NCI-H146 (cell line): ENCODE measurements at regions not wholly inside any gene's neighbourhood (a gene's known extent, or its start where the extent isn't known, plus 50 kb on each side); places are given as distances from the start of the nearest gene placed in this dataset.
A peak's percentile ranks its signal among the peaks of the same experiment; 100 is the strongest.
"Not testable (repeated sequence)": the region's sequence is repeated elsewhere in the genome, so short reads cannot be mapped to it uniquely, and the experiment has no call there.

Experiments used
- DNase-seq: peaks from one replicate; lab custom pipeline; 2025; lab: John Stamatoyannopoulos, UW

- DNase-seq, result no peak
Observed at GRCh38 chr9:103068753-103069152, 73.6 kb downstream of the CYLC2 start.

- DNase-seq, result no peak
Observed at GRCh38 chr9:103078581-103078980, 83.4 kb downstream of the CYLC2 start.

GRCh38 chr9:103082494-103082893 lies 87.4 kb downstream of the CYLC2 start:
- no peak for DNase-seq

GRCh38 chr9:103089357-103089756 lies 94.2 kb downstream of the CYLC2 start:
- DNase-seq, result no peak

GRCh38 chr9:103104101-103104500 lies 109.0 kb downstream of the CYLC2 start:
- DNase-seq, result no peak

- no peak for DNase-seq
Observed at GRCh38 chr9:103116246-103116645, 121.1 kb downstream of the CYLC2 start.

- DNase-seq, result no peak
Observed at GRCh38 chr9:103126494-103126893, 131.4 kb downstream of the CYLC2 start.

- DNase-seq, result no peak
Observed at GRCh38 chr9:103139891-103140290, 144.8 kb downstream of the CYLC2 start.

GRCh38 chr9:103152473-103152872 lies 157.3 kb downstream of the CYLC2 start:
- DNase-seq, result no peak

GRCh38 chr9:103167530-103167929 lies 172.4 kb downstream of the CYLC2 start:
- DNase-seq, result no peak

- no peak for DNase-seq
Observed at GRCh38 chr9:103168254-103168653, 173.1 kb downstream of the CYLC2 start.

GRCh38 chr9:103169798-103170197 lies 174.7 kb downstream of the CYLC2 start:
- no peak for DNase-seq

- DNase-seq, result peak; percentile 89
Observed at GRCh38 chr9:103183701-103184171, 188.6 kb downstream of the CYLC2 start.

- no peak for DNase-seq
Observed at GRCh38 chr9:103186959-103187358, 191.8 kb downstream of the CYLC2 start.

GRCh38 chr9:103188781-103189350 lies 193.7 kb downstream of the CYLC2 start:
- no peak for DNase-seq

- peak; percentile 9 for DNase-seq
Observed at GRCh38 chr9:103193992-103194391, 198.9 kb downstream of the CYLC2 start.

GRCh38 chr9:103203172-103203571 lies 208.0 kb downstream of the CYLC2 start:
- DNase-seq, result no peak

- DNase-seq, result not testable (repeated sequence)
Observed at GRCh38 chr9:103205881-103206585, 210.9 kb downstream of the CYLC2 start.

GRCh38 chr9:103210607-103211006 lies 215.5 kb downstream of the CYLC2 start:
- DNase-seq, result no peak

- DNase-seq, result no peak
Observed at GRCh38 chr9:103215197-103215596, 220.1 kb downstream of the CYLC2 start.

GRCh38 chr9:103225702-103226646 lies 230.8 kb downstream of the CYLC2 start:
- no peak for DNase-seq

GRCh38 chr9:103226647-103227013 lies 231.5 kb downstream of the CYLC2 start:
- DNase-seq, result no peak
